NT2/D1 (cell line): ENCODE measurements at regions not wholly inside any gene's neighbourhood (a gene's known extent, or its start where the extent isn't known, plus 50 kb on each side); places are given as distances from the start of the nearest gene placed in this dataset.

ENCODE experiments used
- YY1 ChIP-seq: IDR thresholded peaks from 2 replicates; pipeline ENCODE4 v1.6.1; 2011; ENCODE audit not compliant: insufficient read length, insufficient read depth
- ZNF274 ChIP-seq: IDR thresholded peaks from 2 replicates; pipeline ENCODE4 v1.6.1; 2011; ENCODE audit warnings: mild to moderate bottlenecking, low read depth, low read length

DNA sequence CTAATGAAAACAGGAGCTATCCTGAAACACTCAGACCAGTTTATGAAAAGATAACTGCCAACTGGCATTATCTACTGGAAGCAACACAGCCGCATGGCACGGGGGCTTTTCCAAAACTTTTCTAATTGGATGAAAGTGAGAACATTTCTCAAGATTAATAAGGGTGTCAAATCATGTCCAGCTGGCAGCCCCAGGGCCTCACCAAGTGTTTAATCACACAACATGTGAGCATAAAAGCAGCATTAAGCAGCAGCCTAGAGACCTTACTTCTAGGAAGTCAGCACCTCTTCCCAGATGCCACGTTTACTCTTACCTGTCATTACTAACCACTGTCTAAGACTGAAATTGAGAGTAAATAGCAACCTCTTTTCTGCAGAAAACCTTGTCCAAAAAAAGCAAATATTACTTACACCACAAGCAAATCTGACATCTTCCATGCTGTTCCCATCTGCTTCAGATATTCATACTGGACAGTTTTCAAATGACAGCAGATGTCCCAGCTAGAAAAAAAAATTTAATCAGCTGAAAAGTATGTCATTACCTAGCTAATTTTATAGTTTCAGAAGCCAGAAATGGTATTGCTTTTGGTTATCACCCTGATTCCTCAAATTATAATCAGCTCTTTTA is 341.5 kb upstream of the ZP4 start:
- TF ChIP-seq ZNF274 (no peak), YY1 (no peak)
